GM23338 (cell line): ENCODE measurements at regions not wholly inside any gene's neighbourhood (a gene's known extent, or its start where the extent isn't known, plus 50 kb on each side); places are given as distances from the start of the nearest gene placed in this dataset.

ENCODE experiments used
- CREB1 ChIP-seq: fragments of 250-450 bp; sonication (Bioruptor Pico); IDR thresholded peaks from 2 replicates; pipeline ENCODE4 v1.5.0; 2020; ENCODE audit warnings: low read depth, mild to moderate bottlenecking, moderate library complexity
- POLR2AphosphoS5 ChIP-seq: IDR thresholded peaks from 2 replicates; pipeline ENCODE4 v1.6.1; 2016; ENCODE audit warnings: antibody characterized with exemption, low read depth
- REST ChIP-seq: IDR thresholded peaks from one replicate; pipeline ENCODE4 v1.6.1; 2018; ENCODE audit warnings: antibody characterized with exemption; ENCODE audit not compliant: unreplicated experiment
- STAT1 ChIP-seq: IDR thresholded peaks from one replicate; pipeline ENCODE4 v1.6.1; 2016; ENCODE audit warnings: antibody characterized with exemption; ENCODE audit not compliant: unreplicated experiment
- ZNF114 ChIP-seq: fragments of 250-450 bp; sonication (Bioruptor Pico); IDR thresholded peaks from 2 replicates; pipeline ENCODE4 v1.5.0; 2020; ENCODE audit warnings: mild to moderate bottlenecking, moderate library complexity
- TF ChIP-seq, protein P1 (sequence below): fragments of 250-450 bp; sonication (Bioruptor Pico); IDR thresholded peaks from 2 replicates; pipeline ENCODE4 v1.5.0; 2020; ENCODE audit warnings: mild to moderate bottlenecking, moderate library complexity
- TF ChIP-seq, protein P2 (sequence below): IDR thresholded peaks from 2 replicates; pipeline ENCODE4 v1.6.1; 2016; ENCODE audit warnings: antibody characterized with exemption

DNA sequence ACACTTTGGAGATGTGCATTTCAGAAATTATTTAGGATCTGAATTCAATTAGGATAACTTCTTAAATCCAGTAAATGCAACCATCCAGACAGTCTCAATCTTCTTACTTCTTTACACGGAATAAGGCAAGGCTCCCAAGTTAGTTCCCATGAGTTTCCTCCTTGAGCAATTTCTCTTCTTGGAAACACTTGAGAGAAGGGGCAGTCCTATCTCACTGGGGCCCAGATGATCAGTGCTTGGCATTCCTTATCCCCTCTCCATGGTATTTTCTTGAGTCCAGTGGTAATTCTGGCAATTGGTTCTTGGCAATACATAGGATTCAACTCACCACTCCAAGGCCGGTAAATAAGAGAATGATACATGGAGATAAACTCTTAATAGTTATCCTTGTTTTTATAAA is 87.1 kb upstream of the PTHLH start (continued):
- TF ChIP-seq, protein P1, sequence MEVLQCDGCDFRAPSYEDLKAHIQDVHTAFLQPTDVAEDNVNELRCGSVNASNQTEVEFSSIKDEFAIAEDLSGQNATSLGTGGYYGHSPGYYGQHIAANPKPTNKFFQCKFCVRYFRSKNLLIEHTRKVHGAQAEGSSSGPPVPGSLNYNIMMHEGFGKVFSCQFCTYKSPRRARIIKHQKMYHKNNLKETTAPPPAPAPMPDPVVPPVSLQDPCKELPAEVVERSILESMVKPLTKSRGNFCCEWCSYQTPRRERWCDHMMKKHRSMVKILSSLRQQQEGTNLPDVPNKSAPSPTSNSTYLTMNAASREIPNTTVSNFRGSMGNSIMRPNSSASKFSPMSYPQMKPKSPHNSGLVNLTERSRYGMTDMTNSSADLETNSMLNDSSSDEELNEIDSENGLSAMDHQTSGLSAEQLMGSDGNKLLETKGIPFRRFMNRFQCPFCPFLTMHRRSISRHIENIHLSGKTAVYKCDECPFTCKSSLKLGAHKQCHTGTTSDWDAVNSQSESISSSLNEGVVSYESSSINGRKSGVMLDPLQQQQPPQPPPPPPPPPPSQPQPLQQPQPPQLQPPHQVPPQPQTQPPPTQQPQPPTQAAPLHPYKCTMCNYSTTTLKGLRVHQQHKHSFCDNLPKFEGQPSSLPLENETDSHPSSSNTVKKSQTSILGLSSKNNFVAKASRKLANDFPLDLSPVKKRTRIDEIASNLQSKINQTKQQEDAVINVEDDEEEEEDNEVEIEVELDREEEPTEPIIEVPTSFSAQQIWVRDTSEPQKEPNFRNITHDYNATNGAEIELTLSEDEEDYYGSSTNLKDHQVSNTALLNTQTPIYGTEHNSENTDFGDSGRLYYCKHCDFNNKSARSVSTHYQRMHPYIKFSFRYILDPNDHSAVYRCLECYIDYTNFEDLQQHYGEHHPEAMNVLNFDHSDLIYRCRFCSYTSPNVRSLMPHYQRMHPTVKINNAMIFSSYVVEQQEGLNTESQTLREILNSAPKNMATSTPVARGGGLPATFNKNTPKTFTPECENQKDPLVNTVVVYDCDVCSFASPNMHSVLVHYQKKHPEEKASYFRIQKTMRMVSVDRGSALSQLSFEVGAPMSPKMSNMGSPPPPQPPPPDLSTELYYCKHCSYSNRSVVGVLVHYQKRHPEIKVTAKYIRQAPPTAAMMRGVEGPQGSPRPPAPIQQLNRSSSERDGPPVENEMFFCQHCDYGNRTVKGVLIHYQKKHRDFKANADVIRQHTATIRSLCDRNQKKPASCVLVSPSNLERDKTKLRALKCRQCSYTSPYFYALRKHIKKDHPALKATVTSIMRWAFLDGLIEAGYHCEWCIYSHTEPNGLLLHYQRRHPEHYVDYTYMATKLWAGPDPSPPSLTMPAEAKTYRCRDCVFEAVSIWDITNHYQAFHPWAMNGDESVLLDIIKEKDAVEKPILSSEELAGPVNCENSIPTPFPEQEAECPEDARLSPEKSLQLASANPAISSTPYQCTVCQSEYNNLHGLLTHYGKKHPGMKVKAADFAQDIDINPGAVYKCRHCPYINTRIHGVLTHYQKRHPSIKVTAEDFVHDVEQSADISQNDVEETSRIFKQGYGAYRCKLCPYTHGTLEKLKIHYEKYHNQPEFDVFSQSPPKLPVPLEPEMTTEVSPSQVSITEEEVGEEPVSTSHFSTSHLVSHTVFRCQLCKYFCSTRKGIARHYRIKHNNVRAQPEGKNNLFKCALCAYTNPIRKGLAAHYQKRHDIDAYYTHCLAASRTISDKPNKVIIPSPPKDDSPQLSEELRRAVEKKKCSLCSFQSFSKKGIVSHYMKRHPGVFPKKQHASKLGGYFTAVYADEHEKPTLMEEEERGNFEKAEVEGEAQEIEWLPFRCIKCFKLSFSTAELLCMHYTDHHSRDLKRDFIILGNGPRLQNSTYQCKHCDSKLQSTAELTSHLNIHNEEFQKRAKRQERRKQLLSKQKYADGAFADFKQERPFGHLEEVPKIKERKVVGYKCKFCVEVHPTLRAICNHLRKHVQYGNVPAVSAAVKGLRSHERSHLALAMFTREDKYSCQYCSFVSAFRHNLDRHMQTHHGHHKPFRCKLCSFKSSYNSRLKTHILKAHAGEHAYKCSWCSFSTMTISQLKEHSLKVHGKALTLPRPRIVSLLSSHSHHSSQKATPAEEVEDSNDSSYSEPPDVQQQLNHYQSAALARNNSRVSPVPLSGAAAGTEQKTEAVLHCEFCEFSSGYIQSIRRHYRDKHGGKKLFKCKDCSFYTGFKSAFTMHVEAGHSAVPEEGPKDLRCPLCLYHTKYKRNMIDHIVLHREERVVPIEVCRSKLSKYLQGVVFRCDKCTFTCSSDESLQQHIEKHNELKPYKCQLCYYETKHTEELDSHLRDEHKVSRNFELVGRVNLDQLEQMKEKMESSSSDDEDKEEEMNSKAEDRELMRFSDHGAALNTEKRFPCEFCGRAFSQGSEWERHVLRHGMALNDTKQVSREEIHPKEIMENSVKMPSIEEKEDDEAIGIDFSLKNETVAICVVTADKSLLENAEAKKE (CRISPR knock-in tag) = no peak
- no peak for TF ChIP-seq REST
- no peak for TF ChIP-seq POLR2AphosphoS5
- no peak for TF ChIP-seq STAT1
- TF ChIP-seq, protein P2, sequence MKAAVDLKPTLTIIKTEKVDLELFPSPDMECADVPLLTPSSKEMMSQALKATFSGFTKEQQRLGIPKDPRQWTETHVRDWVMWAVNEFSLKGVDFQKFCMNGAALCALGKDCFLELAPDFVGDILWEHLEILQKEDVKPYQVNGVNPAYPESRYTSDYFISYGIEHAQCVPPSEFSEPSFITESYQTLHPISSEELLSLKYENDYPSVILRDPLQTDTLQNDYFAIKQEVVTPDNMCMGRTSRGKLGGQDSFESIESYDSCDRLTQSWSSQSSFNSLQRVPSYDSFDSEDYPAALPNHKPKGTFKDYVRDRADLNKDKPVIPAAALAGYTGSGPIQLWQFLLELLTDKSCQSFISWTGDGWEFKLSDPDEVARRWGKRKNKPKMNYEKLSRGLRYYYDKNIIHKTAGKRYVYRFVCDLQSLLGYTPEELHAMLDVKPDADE = no peak
- no peak for TF ChIP-seq ZNF114 (CRISPR knock-in tag)
- no peak for TF ChIP-seq CREB1 (CRISPR knock-in tag)
